ENCODE measurements at regions not wholly inside any gene's neighbourhood (a gene's known extent, or its start where the extent isn't known, plus 50 kb on each side); places are given as distances from the start of the nearest gene placed in this dataset.

DNA sequence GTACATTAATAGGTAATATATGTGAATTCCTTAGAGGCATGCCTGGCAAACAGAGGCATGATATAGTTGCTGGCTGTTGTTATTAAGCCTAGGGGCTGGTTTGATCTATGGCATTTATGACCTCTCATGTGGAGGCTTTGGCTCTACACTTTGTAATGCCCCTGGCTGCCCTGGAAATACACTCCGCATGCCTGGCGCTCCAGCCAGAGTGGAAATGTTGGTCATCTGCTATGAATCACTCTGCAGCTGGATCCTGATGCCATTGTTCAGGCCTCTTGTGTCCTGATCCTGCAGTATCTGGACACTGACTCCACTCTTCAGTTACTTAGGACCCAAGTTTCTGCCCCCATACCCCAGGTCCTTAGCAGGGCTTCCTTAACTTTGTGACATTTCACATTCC, 200.5 kb upstream of the PCSK2 start:
- TF ChIP-seq, protein P1, sequence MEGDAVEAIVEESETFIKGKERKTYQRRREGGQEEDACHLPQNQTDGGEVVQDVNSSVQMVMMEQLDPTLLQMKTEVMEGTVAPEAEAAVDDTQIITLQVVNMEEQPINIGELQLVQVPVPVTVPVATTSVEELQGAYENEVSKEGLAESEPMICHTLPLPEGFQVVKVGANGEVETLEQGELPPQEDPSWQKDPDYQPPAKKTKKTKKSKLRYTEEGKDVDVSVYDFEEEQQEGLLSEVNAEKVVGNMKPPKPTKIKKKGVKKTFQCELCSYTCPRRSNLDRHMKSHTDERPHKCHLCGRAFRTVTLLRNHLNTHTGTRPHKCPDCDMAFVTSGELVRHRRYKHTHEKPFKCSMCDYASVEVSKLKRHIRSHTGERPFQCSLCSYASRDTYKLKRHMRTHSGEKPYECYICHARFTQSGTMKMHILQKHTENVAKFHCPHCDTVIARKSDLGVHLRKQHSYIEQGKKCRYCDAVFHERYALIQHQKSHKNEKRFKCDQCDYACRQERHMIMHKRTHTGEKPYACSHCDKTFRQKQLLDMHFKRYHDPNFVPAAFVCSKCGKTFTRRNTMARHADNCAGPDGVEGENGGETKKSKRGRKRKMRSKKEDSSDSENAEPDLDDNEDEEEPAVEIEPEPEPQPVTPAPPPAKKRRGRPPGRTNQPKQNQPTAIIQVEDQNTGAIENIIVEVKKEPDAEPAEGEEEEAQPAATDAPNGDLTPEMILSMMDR (conservative IDR thresholded peaks at IDR 0.05; ENCODE audit: low read length): no peak
- no peak for TF ChIP-seq EZH2phosphoT487 (IDR thresholded peaks at IDR 0.05; ENCODE audit: borderline replicate concordance)
